Stimulated activated CD8-positive, alpha-beta memory T cell treated with anti-CD3 and anti-CD28 coated beads, Interleukin-12 subunit alpha, Interleukin-12 subunit beta, amount 100 ng/mL, for 1 hour (primary cell): ENCODE measurements at regions not wholly inside any gene's neighbourhood (a gene's known extent, or its start where the extent isn't known, plus 50 kb on each side); places are given as distances from the start of the nearest gene placed in this dataset.
"Not testable (repeated sequence)": the region's sequence is repeated elsewhere in the genome, so short reads cannot be mapped to it uniquely, and the experiment has no call there.

Experiments used
- DNase-seq: peaks from one replicate; pipeline ENCODE4 v3.0.0-alpha.2; 2020; ENCODE audit warnings: low read depth

DNA sequence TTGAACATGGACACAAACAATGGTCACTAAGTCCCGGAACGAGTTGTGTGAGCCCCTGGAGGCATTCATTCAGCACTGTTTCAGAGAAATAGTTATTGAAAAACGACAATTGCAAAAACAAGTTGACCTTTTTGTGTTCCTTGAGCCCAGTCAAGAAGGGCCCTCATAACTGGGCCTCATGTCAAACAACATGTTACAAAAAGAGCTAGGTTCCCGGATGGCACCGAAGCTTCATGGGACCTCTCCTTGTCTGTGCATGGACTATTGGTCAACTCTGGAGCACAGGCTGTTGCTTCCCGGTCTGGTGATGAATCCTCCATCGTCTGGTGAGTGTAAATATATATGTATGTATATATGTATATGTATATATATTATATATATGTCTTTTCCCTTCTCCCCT, 176.6 kb downstream of the ALG10 start:
- DNase-seq: no peak

DNA sequence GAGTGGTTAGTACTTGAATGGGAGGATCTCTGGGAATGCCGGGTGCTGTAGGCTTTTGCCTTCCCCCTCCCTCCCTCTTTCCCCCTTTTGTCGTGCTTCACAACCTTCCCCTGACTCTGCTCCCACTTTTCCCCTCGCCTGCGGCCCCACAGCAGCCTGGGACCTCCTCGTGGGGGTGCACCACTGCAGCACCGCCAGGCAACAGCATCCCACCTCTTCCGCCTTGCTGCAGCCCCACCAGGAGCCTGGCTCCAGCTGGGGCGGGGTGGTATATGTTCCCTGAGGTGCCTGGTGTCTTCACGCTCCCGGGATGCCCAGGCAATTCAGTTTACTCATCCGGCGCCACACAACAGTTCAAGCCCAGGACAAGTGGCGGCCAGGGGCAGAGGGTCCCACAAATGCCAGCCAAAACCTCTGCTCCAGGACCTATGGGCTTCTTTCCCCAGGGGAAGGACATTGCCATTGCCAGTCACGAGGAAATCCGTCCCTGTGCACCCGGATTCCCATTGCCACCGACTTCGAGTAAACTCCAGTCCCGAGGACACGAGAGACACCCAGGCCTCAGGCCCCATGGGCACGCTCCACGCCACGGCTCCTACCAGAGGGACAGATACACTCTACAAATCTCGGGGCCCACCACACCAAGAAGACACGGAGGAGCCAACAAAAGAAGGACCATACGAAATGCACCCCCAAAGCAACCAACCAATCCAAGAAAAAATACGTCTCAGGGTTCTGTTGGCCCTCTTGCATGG, 181.7 kb downstream of the ALG10 start:
- no peak for DNase-seq

DNA sequence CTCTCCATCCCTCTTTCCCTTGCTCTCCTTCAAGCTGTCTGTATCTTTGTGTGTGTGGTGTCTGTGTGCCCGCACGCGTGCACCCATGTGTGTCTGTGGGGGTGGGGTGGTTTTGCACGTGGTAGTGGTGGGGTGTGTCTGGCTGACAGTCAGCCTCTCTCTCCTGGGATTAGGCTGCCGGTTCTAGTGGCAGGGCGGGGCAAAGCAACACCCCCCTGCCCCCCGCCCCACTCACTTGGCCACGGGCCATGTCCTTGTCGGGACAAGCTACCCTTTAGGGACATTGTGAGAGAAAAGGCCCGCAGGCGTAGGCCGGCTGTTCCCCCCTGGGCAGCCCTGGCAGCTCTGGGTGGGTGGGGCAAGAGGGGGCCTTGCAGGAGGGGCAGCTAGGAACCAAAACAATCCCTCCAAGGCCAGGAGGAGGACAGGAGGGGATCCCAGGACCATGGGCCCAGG, 182.6 kb downstream of the ALG10 start:
- no peak for DNase-seq

DNA sequence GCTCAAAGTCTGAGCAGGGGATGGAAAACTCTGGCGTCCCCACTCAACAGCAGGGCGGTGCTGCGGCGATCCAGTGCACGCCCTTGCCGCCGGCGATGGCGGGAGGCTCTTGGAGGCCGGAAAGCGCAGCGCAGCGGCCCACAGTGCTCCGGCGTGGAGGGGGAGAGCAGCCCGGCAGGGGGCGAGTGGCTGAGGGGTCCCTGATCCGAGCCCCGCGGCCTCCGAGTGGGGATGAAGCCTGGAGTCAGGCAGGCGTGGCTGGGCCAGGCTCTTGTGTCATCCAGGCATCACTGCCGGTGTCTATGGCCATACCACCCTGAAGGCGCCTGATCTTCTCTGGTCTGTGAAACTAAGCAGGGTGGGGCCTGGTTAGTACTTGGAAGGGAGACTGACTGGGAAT, 183.1 kb downstream of the ALG10 start:
- DNase-seq: no peak

DNA sequence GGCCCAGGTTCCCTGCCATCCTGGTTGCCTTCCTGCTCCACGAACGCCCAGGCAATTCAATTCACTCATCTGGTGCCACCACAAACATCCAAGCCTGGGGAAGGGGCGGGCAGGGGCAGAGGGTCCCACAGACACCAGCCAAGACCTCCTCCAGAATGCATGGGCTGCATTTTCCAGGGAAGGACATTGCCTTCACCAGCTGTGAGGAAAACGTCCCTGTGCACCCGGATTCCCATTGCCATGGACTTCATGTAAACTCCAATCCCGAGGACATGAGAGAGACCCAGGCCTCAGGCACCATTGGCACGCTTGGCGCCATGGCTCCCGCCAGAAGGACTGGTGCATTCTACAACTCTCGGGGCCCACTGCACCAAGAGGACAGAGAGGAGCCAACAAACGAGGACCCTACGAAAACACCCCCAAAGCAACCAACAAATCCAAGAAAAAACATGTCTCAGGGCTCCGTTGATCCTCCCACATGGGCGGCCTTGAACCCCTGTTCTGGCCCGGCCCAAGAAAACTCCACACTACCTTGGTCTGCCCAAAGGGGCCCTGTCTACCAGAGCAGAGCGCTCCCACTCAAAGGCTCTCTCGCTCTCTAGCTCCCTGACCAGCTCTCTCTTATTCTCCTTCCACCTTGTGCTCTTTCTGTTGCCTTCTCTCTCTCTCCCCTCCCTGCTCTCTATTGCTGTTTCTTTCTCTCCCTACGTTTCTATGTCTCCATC, 183.9 kb downstream of the ALG10 start:
- no peak for DNase-seq

DNA sequence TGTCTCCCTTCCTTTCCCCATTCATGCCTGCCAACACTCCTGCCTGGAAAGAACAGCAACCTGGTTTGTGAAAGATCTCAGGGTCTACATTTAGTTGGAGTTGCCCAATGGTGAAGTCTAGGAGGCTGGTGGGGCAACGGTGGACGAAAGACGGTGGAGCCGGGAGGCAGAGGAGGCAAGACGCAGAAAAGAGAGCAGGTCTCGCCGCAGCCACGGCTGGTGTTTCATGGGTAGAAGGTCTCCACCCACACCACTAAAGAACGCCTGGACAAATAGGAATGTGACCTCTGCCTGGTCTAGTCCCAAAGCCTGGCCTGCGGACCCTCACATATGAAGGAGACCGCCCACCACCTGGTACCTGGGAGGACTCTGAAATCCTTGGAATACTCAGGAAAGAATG, 185.6 kb downstream of the ALG10 start:
- no peak for DNase-seq

DNA sequence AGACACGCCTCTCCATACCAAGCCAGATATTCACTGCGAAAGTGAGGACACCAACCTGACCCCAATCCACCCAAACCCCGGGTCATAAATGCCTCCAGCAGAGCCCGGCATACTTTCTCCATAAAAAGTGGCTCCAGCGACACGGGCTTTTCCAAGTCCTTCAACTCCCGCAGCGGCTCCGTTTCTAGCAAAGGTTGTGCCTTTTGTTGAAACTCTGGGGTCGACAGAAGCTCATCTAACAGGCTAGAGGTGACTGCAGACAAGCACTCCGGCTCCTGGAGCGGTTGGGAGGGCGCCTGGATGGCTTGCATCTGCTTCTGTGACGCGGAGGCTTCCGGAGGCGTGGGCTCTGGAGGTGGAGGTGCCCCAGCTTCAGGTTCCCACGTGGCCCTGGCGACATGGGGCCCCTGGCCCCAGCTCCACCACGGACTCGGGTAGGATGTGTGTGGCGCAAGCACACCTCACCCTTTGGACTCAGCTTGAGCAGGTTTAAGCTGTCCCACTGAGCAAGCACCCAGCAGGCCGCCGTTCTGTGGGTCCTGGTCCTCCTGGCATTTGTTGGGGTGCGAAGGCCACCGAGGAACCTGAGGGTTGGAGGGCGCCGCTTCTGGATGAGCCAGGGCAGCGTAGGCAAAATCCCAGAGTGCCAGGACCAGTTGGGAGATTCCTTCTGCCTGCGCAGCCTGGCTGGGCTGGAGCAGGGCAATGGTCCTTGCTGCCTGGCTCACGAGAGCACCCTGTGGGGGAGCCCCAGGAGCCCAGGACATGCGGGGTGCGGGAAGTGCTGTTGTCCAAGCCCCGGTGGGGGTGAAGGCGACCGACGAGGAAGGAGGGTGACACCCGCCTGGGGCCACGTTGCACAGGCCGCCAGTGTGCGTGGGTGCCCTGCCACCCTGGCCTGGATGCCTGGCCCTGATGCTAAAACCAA, 186.3 kb downstream of the ALG10 start:
- DNase-seq: no peak

DNA sequence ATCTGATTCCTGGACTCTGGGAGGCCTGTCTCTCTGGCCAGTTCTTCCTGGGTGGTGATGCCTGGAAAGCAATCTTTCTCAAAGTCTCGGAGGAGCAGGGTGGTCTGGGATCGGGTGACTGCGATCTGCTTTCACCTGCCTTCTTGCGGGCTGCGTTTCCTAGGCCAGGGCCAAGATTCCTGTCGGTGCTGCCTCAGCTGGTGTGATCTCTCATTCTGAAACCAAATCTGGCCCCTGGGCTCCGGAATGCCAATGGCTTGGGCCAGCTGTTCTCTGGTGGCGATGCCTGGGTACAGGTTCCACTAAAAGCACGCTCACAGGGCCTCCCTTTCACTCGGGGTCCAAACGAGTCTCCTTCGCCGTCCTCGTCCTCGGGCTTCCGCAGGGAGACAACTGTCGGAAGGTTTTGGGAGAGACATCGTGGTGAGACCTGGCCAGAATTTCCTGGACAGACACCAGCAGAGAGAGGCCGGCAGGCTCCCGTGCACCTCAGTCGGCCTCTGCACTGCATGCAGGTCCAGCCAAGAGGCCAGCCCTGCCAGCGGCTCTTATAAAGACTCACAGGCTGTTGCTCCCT, 187.1 kb downstream of the ALG10 start:
- no peak for DNase-seq

DNA sequence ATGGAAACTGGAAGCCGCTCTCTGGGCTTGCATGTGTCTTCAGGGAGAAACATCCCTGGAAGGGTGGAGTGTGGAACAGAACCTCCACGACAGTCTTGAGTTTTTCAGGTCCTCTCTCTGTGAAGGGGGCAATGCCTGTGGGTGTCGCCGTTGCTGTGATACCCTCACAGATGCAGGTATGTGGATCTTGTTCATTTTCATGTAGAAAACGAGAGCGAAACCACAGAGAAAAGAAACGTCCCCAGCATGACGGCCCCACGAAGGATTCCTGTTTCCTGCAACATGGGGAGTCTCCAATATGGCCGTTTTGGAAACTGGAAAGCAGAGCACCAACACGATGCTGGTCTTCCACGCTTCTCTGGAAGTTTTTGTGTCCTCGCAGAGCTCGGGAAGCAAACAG, 187.9 kb downstream of the ALG10 start:
- DNase-seq: no peak

DNA sequence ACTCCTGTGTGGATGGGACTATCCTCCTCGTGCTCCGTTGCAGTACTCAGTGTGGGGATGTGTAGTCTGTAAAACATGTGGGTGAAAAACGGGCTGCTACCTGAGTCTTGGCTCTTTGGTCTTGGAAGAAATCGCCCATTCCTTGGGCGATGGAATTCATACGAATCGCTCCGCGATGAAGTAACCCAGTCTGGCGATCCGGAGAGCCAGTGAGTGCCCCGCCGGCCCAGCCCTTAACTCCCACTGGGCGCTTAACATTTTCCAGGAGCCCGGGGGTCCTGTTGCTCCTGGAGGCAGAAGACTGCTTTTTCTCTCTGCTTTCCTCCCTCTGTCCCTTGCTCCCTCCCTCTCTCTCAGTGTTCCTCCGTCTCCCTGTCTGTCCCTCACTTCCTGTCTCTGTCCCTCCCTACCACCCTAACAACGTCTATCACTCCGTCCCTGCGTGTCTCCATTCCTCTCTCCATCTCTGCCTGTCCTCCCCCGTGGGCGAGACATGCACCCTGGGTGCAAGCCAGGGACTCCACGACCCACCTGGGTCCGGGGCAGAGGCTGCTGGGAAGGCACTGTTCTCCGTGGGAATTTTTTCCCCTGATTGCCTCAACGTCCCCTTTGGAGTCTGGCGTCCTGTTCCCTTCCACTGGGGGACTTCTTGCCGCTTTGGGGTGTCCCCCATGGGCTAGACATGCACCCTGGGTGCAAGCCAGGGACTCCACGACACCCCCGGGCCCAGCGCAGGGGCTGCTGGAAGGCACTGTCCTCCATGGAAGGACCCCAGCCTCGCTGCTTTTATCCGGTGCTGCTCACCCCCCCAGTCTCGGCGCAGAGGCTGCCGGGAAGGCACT, 188.6 kb downstream of the ALG10 start:
- no peak for DNase-seq

DNA sequence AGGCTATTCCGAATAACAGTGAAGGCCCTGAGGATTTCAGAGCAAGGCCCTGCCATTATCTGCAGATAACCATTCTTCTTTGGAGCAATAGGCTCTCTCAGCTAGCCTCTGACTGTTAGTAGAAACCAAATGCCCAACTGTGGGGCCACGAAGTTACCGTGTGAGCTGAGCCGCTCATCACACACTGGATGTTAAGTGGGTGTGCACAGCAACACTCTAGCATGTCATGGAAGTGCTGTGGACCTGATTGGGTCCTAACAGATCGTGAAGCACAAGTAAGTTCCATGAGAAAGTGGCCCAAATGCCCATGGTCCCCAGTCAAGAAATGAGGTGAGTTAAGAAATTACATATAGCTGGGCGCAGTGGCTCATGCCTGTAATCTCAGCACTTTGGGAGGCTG, 190.4 kb downstream of the ALG10 start:
- no peak for DNase-seq

DNA sequence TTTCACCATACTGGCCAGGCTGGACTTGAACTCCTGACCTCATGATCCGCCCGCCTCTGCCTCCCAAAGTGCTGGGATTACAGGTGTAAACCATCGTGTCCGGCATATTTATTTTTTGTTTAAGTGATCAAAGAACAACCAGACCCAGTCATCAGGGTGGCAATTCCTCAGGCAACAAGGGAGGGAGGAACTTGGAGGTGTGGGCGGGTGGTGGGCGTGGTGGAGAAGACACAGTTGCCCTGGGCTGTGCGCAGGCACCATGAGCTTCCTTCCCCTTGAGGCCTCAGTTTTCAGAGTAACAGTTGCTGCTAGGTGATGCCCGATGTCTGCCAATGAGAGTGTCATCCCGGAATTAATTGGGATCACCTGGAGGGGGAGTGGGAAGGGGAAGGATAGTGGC, 191.7 kb downstream of the ALG10 start:
- no peak for DNase-seq

DNA sequence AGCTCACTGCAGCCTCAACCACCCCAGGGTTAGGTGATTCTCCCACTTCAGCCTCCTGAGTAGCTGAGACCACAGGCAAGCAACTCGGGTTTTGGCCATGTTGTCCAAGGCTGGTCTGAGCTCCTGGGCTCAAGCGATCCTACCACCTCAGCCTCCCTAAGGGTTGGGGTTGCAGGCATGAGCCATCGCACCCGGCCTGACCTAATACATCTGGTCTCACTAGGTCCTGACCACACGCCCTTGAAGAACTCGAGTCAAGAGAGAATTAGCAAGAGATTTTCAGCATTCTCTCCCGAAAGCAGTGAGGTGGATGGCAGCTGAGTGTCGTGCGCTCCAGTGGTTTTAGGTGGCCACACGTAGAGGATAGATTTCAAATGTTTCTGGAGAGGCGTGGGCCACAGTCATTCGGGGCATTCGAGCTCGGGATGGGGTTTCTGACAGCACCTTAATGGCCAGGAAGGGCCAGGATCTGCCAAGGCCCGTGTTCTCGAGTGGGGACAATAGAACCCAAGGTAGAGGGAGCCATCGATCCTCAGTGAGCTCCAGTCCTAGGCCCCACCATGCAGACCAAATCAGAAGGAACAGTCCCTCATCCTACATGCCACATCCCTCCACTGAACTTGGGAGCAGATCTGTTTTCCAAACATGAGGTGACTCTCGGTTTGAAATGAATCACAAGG, 193.1 kb downstream of the ALG10 start:
- DNase-seq: no peak

DNA sequence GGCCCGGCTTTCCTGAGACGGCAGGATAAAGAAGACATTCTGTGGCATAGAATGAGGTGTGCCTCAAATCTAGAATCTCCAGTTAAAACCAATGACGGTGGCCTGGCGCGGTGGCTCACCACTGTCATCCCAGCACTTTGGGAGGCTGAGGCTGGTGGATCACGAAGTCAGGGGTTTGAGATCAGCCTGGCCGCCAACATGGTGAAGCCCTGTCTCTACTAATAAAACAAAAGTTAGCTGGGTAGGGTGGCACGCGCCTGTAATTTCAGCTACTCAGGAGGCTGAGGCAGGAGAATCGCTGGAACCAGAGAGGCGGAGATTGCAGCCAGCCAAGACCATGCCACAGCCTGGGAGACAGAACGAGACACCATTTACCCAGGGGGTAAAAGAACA, 193.6 kb downstream of the ALG10 start:
- no peak for DNase-seq

DNA sequence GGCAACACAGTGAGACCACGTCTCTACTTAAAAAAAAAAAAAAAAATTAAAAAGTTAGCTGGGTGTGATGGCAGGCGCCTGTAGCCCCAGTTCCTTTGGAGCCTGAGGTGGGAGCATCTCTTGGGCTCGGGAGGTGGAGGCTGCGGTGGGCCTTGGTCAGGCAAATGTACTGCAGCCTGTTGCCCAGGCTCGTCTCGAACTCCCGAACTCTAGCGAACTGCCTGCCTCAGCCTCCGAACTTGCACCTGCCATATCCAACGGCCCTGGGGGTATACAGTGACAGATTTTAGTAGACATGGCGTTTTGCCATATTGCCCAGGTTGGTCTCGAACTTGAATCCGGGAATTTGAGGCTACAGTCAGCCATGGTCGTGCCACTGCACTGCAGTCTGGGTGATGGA, 195.4 kb downstream of the ALG10 start:
- no peak for DNase-seq

DNA sequence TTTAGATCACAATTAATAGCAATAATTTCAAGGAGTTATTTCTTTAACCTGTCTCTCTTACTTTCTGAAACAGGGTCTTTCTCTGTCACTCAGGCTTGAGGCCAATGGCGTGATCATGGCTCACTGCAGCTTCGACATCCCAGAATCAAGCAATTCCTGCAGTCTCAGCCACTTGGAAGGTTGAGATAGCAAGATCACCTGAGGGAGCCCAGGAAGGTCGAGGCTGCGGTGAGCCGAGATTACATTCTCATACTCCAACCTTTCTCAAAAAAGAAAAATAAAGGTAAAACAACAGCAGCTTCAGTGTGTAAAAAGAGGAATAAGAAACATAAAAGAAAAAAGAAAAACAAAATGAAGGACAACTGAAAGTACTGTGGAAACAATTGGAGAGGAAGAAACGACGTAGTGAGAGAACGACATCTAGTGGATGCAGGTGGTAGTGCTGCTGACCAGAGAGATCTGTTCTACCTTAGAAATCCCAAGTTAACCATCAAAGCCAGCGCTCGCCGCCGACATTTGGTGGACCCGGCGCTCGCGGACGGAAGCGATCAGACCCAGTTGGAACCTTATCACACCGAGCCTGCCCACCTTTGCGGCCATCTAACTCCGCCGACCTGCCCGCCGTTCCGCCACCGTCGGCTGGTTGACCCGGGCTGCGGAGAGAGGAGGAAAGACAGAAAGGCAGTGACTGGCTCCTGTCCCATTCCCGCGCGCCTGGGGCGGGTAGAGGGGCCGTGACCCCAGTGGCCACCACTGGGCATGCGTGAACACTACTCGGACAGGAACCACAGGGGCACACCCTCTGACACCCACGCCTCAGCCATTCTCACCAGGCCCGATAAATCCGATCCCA, 196.1 kb downstream of the ALG10 start:
- peak; percentile 36 for DNase-seq

DNA sequence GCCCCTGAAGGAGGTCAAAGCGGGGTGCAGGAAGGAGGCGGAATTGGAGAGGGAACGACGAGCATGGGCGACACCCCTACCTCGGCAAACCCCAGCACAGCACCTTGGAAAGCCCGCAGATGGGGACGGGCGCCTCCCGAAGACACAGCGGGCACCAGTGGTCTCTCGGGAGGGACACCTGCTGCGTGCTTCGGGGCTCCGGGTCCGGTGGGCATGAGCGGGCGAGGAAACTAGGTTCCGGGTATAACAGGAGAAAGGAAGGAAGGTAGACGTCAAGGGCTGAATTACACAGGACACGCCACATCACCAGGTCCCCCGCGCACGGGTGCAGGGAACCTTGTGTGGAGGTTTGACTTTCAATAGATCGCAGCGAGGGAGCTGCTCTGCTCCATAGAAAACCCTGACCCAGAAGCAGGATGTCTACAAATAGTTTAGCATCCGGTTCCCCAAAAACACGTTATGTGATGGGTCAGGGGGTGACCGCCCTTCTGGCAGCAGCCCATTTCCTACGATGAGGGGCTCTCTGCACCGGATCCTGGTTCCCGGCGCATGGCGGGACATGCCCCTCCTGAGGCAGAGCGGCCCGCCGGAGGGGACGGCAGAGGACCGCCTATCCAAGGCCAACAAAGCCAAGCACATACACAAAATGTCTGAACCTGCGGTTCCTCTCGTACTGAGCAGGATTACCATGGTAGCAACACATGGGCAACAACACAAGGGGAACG, 196.9 kb downstream of the ALG10 start:
- DNase-seq: no peak

DNA sequence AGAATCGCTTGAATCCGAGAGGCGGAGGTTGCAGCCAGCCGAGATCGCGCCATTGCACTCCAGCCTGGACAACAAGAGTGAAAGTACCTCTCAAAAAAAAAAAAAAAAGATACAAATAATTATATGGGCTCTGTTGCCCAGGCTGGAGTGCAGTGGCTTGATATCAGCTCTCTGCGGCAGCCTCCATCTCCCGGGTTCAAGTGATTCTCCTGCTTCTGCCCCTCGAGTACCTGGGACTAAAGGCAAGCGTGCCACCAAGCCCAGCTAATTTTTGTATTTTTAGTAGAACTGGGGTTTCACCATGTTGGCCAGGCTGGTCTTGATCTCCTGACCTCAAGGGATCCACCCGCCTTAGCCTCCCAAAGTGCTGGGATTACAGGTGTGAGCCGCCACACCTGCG, 197.8 kb downstream of the ALG10 start:
- not testable (repeated sequence) for DNase-seq

DNA sequence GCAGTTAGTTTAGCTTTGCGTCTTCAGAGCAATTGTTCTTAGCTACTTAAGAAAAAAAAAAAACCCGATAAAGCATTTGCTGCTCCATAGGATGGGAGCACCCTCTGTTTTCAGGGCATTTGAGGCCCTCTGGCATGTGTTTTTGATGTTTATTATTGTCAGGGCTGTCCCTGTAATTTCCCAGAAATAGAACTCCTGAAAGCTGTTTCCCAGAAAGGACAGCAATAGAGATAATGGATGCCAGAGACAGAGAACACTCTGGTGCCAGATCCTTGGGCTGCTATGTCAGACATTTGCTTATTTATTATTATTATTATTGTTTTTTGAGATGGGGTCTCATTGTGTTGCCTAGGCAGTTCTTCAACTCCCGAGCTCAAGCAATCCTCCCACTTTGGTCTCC, 201.3 kb downstream of the ALG10 start:
- no peak for DNase-seq
